GM12878 (cell line): ENCODE measurements at regions not wholly inside any gene's neighbourhood (a gene's known extent, or its start where the extent isn't known, plus 50 kb on each side); places are given as distances from the start of the nearest gene placed in this dataset.

Experiments used
- ATAC-seq: fragments of 200-7000 bp; cut with Tn5 transposase; 3 replicates; pipeline ENCODE4 v1.9.1; 2020; ENCODE audit warnings: mild to moderate bottlenecking, moderate library complexity
- BruUV-seq: library from RNA; stranded (reverse); fragments of 400-500 nt; replicated peaks from 2 replicates; lab custom pipeline; 2021; lab: Mats Ljungman, UMichigan
- CTCF ChIA-PET: fragments of 300-600 bp; sonication (Branson Sonifier 250); formaldehyde crosslinking; extraction: SDS; loops from one replicate; lab custom pipeline; 2021; ENCODE audit warnings: inconsistent platforms; lab: Yijun Ruan, JAX
- POLR2A ChIA-PET: fragments of 350-600 bp; formaldehyde crosslinking; extraction: SDS; loops from one replicate; lab custom pipeline; 2021; ENCODE audit warnings: inconsistent platforms; lab: Charles Lee
- RAD21 ChIA-PET: fragments of 300-600 bp; sonication (Branson Sonifier 250); formaldehyde crosslinking; loops from one replicate; lab custom pipeline; 2023; ENCODE audit warnings: antibody characterized with exemption; ENCODE audit not compliant: unreplicated experiment; lab: Charles Lee
- SMC1A ChIA-PET: fragments of 300-600 bp; sonication (Branson Sonifier 250); formaldehyde crosslinking; loops from one replicate; lab custom pipeline; 2023; ENCODE audit not compliant: unreplicated experiment, uncharacterized antibody; lab: Charles Lee
- DNase-seq: peaks from one replicate; pipeline ENCODE4 v3.0.0-alpha.2; 2011; ENCODE audit warnings: low read depth, low spot score
- FAIRE-seq: peaks from 3 replicates; lab custom pipeline; 2011; peaks lifted over from hg19 to GRCh38; lab: Jason Lieb, UNC
- H2AFZ ChIP-seq: 2 replicates; pipeline ENCODE4 v1.6.0; 2011; ENCODE audit warnings: low read depth, low read length, control low read depth; ENCODE audit not compliant: control insufficient read depth
- H3K27ac ChIP-seq: 2 replicates; pipeline ENCODE4 v1.5.1; 2011; ENCODE audit warnings: control low read depth; ENCODE audit not compliant: control insufficient read depth, insufficient read depth
- H3K27me3 ChIP-seq, 2 experiments: replicated peaks in 1 of 2; 2 replicates each; pipeline versions ENCODE4 v1.6.0 to v1.6.1; 2011; ENCODE audit warnings: low read length in 1 of 2; ENCODE audit not compliant: control insufficient read depth in 2 of 2, insufficient read depth in 2 of 2
- H3K36me3 ChIP-seq, 2 experiments: 2 replicates each; pipeline ENCODE4 v1.5.1; 2011; ENCODE audit warnings: low read length in 1 of 2; ENCODE audit not compliant: control insufficient read depth in 2 of 2, insufficient read depth in 2 of 2
- H3K4me1 ChIP-seq: 2 replicates; pipeline ENCODE4 v1.6.1; 2011; ENCODE audit warnings: mild to moderate bottlenecking, low read length, moderate library complexity, mixed read lengths; ENCODE audit not compliant: control insufficient read depth, insufficient read depth
- H3K4me2 ChIP-seq: 2 replicates; pipeline ENCODE4 v1.6.0; 2011; ENCODE audit warnings: control low read depth; ENCODE audit not compliant: control insufficient read depth, insufficient read depth
- H3K4me3 ChIP-seq: fragments of 200-600 bp; sonication (generic); 2 replicates; pipeline ENCODE4 v1.5.1; 2016
- H3K79me2 ChIP-seq: 2 replicates; pipeline ENCODE4 v1.6.0; 2011; ENCODE audit warnings: low read length; ENCODE audit not compliant: control insufficient read depth, insufficient read depth
- H3K9ac ChIP-seq: 2 replicates; pipeline ENCODE4 v1.8.0; 2011; ENCODE audit warnings: low read length, control low read depth, mixed read lengths; ENCODE audit not compliant: control insufficient read depth, insufficient read depth
- H3K9me3 ChIP-seq: replicated peaks from 3 replicates; pipeline ENCODE4 v1.5.1; 2011; ENCODE audit warnings: mild to moderate bottlenecking, low read length; ENCODE audit not compliant: control insufficient read depth, insufficient read depth
- H4K20me1 ChIP-seq: 2 replicates; pipeline ENCODE4 v1.6.0; 2011; ENCODE audit not compliant: control insufficient read depth, insufficient read depth
- ATF2 ChIP-seq: IDR thresholded peaks from 2 replicates; pipeline ENCODE4 v1.6.1; 2012; ENCODE audit warnings: low read length, inconsistent platforms
- BRCA1 ChIP-seq: IDR thresholded peaks from 2 replicates; pipeline ENCODE4 v1.6.1; 2011; ENCODE audit warnings: low read depth, low read length, improper control_type of control experiment
- DPF2 ChIP-seq: fragments of 450-650 bp; IDR thresholded peaks from 2 replicates; pipeline ENCODE4 v1.6.1; 2017; ENCODE audit warnings: mild to moderate bottlenecking
- IKZF1 ChIP-seq: fragments of 450-650 bp; conservative IDR thresholded peaks from 2 replicates; pipeline ENCODE4 v1.6.1; 2017; ENCODE audit warnings: antibody characterized with exemption, mild to moderate bottlenecking
- IRF5 ChIP-seq: fragments of 450-650 bp; IDR thresholded peaks from 2 replicates; pipeline ENCODE4 v1.6.1; 2017; ENCODE audit warnings: borderline replicate concordance
- MTA2 ChIP-seq: fragments of 450-650 bp; IDR thresholded peaks from 2 replicates; pipeline ENCODE4 v1.6.1; 2016; ENCODE audit warnings: low read depth, mild to moderate bottlenecking, moderate library complexity
- NFIC ChIP-seq: IDR thresholded peaks from 2 replicates; pipeline ENCODE4 v1.6.1; 2012; ENCODE audit warnings: low read depth, mild to moderate bottlenecking, inconsistent platforms, low read length, moderate library complexity
- PKNOX1 ChIP-seq: fragments of 450-650 bp; IDR thresholded peaks from 2 replicates; pipeline ENCODE4 v1.6.1; 2016; ENCODE audit warnings: mild to moderate bottlenecking
- SIX5 ChIP-seq: IDR thresholded peaks from 2 replicates; pipeline ENCODE4 v1.6.1; 2011; ENCODE audit warnings: mild to moderate bottlenecking, low read depth, low read length, moderate library complexity; ENCODE audit not compliant: severe bottlenecking
- SMAD1 ChIP-seq: fragments of 450-650 bp; IDR thresholded peaks from 2 replicates; pipeline ENCODE4 v1.6.1; 2018; ENCODE audit warnings: mild to moderate bottlenecking, low read depth; ENCODE audit not compliant: partially characterized antibody
- SREBF2 ChIP-seq: IDR thresholded peaks from 2 replicates; pipeline ENCODE4 v1.6.1; 2012; ENCODE audit warnings: mild to moderate bottlenecking, low read length
- YBX1 ChIP-seq: fragments of 450-650 bp; IDR thresholded peaks from 2 replicates; pipeline ENCODE4 v1.6.1; 2016; ENCODE audit warnings: antibody characterized with exemption
- WGBS: methylation state at CpG from one replicate; pipeline ENCODE4 v1.1.6; 2016; ENCODE audit warnings: low lambda C conversion rate; ENCODE audit not compliant: insufficient replicate concordance, insufficient coverage; ENCODE audit errors: missing lambda C conversion rate; 5-methylcytosine and 5-hydroxymethylcytosine counted together
- in situ Hi-C: fragments of 300-500 bp; cut with MboI; formaldehyde crosslinking; loops from 9 replicates; pipeline ENCODE4 v1.14.3; 2018; ENCODE audit warnings: mixed read lengths
- intact Hi-C: fragments of 100-400 bp; cut with micrococcal nuclease; formaldehyde crosslinking; loops from one replicate; pipeline ENCODE4 v1.14.2; 2022; ENCODE audit not compliant: unreplicated experiment
- TF ChIP-seq, protein P1 (sequence below): IDR thresholded peaks from 2 replicates; pipeline ENCODE4 v1.6.1; 2011; ENCODE audit warnings: borderline replicate concordance, low read depth, mild to moderate bottlenecking, moderate library complexity, low read length; ENCODE audit not compliant: insufficient read depth, poor library complexity, severe bottlenecking
- TF ChIP-seq, protein P2 (sequence below): IDR thresholded peaks from 2 replicates; pipeline ENCODE4 v1.6.1; 2012; ENCODE audit warnings: low read depth, low read length, improper control_type of control experiment

GRCh38 chr2:66343259-66343658 lies 91.7 kb upstream of the MEIS1 start:
- DNase-seq (no peak), ATAC-seq (no peak), FAIRE-seq (no peak)
- no peak overlapping the region for H2AFZ ChIP-seq
- H3K36me3 ChIP-seq, result no peaks in the 10 kb centered on the region
- H3K4me2 ChIP-seq, result no peak overlapping the region
- in situ Hi-C loops, result no loop called here
- H3K4me1 ChIP-seq, result no peaks in the 10 kb centered on the region
- POLR2A ChIA-PET, result no interaction called here
- no peak overlapping the region for H3K4me3 ChIP-seq
- H3K27ac ChIP-seq, result no peak overlapping the region
- H3K9me3 ChIP-seq, result no peaks in the 10 kb centered on the region
- RAD21 ChIA-PET, result no interaction called here
- H3K9ac ChIP-seq, result no peak overlapping the region
- H3K27me3 ChIP-seq, result no peaks in the 10 kb centered on the region
- H3K79me2 ChIP-seq, result no peaks in the 10 kb centered on the region
- WGBS, result 11% methylated on average over 1 of the region's 1 CpG
- BruUV-seq, result no TSS peak
- CTCF ChIA-PET, result no interaction called here
- intact Hi-C loops, result no loop called here
- no peaks in the 10 kb centered on the region for H4K20me1 ChIP-seq
- SMC1A ChIA-PET, result no interaction called here
- TF ChIP-seq IKZF1, result no peak
- TF ChIP-seq, all 136 proteins: peak for 0

DNA sequence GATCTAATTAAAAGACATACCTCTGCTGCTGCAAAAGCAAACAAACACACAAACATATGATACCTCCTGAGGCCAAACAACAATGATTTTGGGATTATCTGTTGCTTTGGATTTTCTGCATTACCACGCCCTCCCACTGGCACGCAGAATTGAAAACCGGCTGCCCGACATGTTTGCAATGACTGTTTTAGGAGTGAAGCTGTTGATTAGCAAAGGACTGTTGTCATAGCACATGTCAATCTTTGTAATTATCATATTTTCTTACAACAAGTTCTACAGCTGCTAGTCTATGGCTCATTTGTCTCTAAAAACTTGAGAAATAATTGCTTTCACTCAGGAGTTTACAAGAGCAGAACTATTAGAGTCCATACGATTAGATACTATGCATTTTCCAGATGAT lies 94.4 kb upstream of the MEIS1 start:
- ChIA-PET POLR2A (no interaction called here), RAD21 (no interaction called here), CTCF (no interaction called here), SMC1A (interaction anchor here (1.2 kb wide), 1 partner anchor 49 kb away, joined by 3 read pairs; no protein-coding TSS in a partner anchor)
- no peaks in the 10 kb centered on the region for H3K4me1 ChIP-seq
- WGBS, result 48% methylated on average over 5 of the region's 5 CpGs
- FAIRE-seq, result no peak
- H3K79me2 ChIP-seq, result no peaks in the 10 kb centered on the region
- no peak for DNase-seq
- no peaks in the 10 kb centered on the region for H3K27me3 ChIP-seq
- H3K4me3 ChIP-seq, result no peak overlapping the region
- intact Hi-C loops, result no loop called here
- no peaks in the 10 kb centered on the region for H3K9me3 ChIP-seq
- H2AFZ ChIP-seq, result no peak overlapping the region
- H3K36me3 ChIP-seq, result no peaks in the 10 kb centered on the region
- no peak for ATAC-seq
- H4K20me1 ChIP-seq, result no peaks in the 10 kb centered on the region
- no TSS peak for BruUV-seq
- no peak overlapping the region for H3K9ac ChIP-seq
- H3K27ac ChIP-seq, result no peak overlapping the region
- in situ Hi-C loops, result no loop called here
- no peak overlapping the region for H3K4me2 ChIP-seq
- TF ChIP-seq IRF5, result no peak
- TF ChIP-seq SMAD1, result no peak
- TF ChIP-seq ATF2, result no peak
- TF ChIP-seq NFIC, result no peak
- no peak for TF ChIP-seq SREBF2
- TF ChIP-seq, protein P1, sequence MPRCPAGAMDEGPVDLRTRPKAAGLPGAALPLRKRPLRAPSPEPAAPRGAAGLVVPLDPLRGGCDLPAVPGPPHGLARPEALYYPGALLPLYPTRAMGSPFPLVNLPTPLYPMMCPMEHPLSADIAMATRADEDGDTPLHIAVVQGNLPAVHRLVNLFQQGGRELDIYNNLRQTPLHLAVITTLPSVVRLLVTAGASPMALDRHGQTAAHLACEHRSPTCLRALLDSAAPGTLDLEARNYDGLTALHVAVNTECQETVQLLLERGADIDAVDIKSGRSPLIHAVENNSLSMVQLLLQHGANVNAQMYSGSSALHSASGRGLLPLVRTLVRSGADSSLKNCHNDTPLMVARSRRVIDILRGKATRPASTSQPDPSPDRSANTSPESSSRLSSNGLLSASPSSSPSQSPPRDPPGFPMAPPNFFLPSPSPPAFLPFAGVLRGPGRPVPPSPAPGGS, result no peak
- TF ChIP-seq BRCA1, result no peak
- no peak for TF ChIP-seq YBX1
- TF ChIP-seq, protein P2, sequence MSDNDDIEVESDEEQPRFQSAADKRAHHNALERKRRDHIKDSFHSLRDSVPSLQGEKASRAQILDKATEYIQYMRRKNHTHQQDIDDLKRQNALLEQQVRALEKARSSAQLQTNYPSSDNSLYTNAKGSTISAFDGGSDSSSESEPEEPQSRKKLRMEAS, result no peak
- TF ChIP-seq PKNOX1, result no peak
- no peak for TF ChIP-seq MTA2
- TF ChIP-seq SIX5, result no peak
- TF ChIP-seq DPF2, result no peak
